Heart right ventricle (tissue), 16 donors: ENCODE measurements at regions not wholly inside any gene's neighbourhood (a gene's known extent, or its start where the extent isn't known, plus 50 kb on each side); places are given as distances from the start of the nearest gene placed in this dataset.

Experiments used
- ATAC-seq, 8 donors: fragments of 200-7000 bp; cut with Tn5 transposase; one replicate each; pipeline ENCODE4 v1.9.1; 2020; ENCODE audit warnings: mild to moderate bottlenecking in 8 of 8, moderate library complexity in 8 of 8, moderate number of reproducible peaks in 1 of 8
- DNase-seq, 2 donors: peaks; one replicate each; pipeline ENCODE4 v3.0.0-alpha.2; 2020
- H3K27ac ChIP-seq, 10 donors: fragments of 200-600 bp; sonication (generic) in 2 of 10; one replicate each; pipeline versions ENCODE4 v1.5.0 to v1.8.0; 2020 to 2022; ENCODE audit warnings: mild to moderate bottlenecking in 3 of 10
- H3K27me3 ChIP-seq, 7 donors: fragments of 200-600 bp; one replicate each; pipeline ENCODE4 v1.8.0; 2021 to 2022; ENCODE audit warnings: mild to moderate bottlenecking in 2 of 7
- H3K36me3 ChIP-seq, 9 donors: fragments of 200-600 bp; sonication (generic) in 1 of 9; one replicate each; pipeline versions ENCODE4 v1.5.0 to v1.8.0; 2020 to 2022; ENCODE audit warnings: mild to moderate bottlenecking in 2 of 9
- H3K4me1 ChIP-seq, 9 donors: fragments of 200-600 bp; sonication (generic) in 1 of 9; one replicate each; pipeline versions ENCODE4 v1.5.0 to v1.8.0; 2020 to 2022; ENCODE audit warnings: mild to moderate bottlenecking in 4 of 9
- H3K4me3 ChIP-seq, 10 donors: fragments of 200-600 bp; sonication (generic) in 2 of 10; one replicate each; pipeline versions ENCODE4 v1.5.0 to v1.8.0; 2020 to 2022; ENCODE audit warnings: mild to moderate bottlenecking in 7 of 10, moderate library complexity in 2 of 10
- H3K9me3 ChIP-seq, 11 donors: fragments of 200-600 bp in 10 of 11; sonication (generic) in 2 of 11; one replicate each; pipeline versions ENCODE4 v1.5.0 to v1.8.0; 2013 to 2022; ENCODE audit warnings: mild to moderate bottlenecking in 2 of 11, control low read depth in 1 of 11, moderate library complexity in 1 of 11
- WGBS, 2 donors: extraction: QIAGEN DNeasy Blood & Tissue Kit; methylation state at CpG; one replicate each; pipeline ENCODE4 v1.1.7; 2013; ENCODE audit warnings: inconsistent platforms in 1 of 2; 5-methylcytosine and 5-hydroxymethylcytosine counted together
- intact Hi-C, 10 donors: fragments of 100-400 bp; cut with DNase I; formaldehyde crosslinking; loops; one replicate each; pipeline versions ENCODE4 v1.11.1 to v1.14.2; 2022
- TF ChIP-seq, protein P1 (sequence below), 9 donors: fragments of 200-600 bp; sonication (generic) in 2 of 9; IDR thresholded peaks; one replicate each; pipeline versions ENCODE4 v1.5.0 to v1.8.0; 2021 to 2022; ENCODE audit warnings: antibody characterized with exemption in 9 of 9, mild to moderate bottlenecking in 5 of 9, moderate library complexity in 1 of 9
- donor health status: Arrhythmogenic right ventricular cardiomyopathy.
- donor health status: ischemic (EF 13 %, LVEDD 7.1; RV severe dilation, severe dysfunction).
- donor health status: healthy with polysubstance abuse.
- donor health status: DM: no; HTN: yes; CAD: no.
- donor health status: DM: no; HTN: no; CAD: no.
- donor health status: ischemic (EF 25% LVEDD 6.9; RV normal size, moderate dysfunction).
- donor health status: ischemic (EF 25% LVEDD 5.7; RV mildly dilated, moderate dysfunction).
- donor health status: healthy.
- donor health status: DM: yes; HTN: yes; CAD: no.
- donor health status: Ischemic cardiomyopathy.
- donor health status: ischemic (EF 35%, LVEDD 5.7; RV mildly dilated, moderate dysfunction).
- donor health status: nonischemic (EF 11% LVEDD 7.7; RV severe dilation, severe dysfunction).
- donor health status: DM: yes; HTN: yes; CAD: no.
- donor health status: PGD.
- donor health status: ischemic (EF 29% LVEDD 5.4; RV normal size, mild dysfunction).
- donor health status: nonischemic (EF 23%, LVEDD 6.1; RV moderate dilation, normal function).

DNA sequence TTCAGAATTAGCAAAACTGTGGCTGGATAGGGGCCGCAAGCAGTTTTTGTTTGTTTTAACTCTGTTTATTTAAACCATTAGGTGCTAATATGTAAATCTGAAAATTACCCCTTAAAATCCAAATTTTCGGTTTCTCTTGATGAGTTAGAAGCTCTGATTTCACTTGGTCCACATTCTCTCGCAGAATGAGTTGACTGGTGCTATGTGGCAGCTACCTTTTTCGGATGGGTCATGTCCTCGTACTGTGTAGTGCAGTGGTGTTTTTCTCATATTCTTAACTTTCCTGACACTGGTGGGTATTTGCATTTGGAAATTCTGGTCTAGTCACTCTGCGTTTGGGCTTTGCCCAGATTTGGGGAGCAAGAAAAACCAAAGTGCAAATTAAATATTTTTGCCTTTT lies 87.1 kb downstream of the DIPK2A start:
- Histone ChIP-seq H3K27ac (no peak overlapping the region), H3K36me3 (no peaks in the 10 kb centered on the region), H3K9me3 (no peaks in the 10 kb centered on the region), H3K27me3 (no peaks in the 10 kb centered on the region), H3K4me3 (no peak overlapping the region), H3K4me1 (no peaks in the 10 kb centered on the region)
- ATAC-seq (no peak), DNase-seq (no peak)
- intact Hi-C loops, result no loop called here
- TF ChIP-seq, protein P1, sequence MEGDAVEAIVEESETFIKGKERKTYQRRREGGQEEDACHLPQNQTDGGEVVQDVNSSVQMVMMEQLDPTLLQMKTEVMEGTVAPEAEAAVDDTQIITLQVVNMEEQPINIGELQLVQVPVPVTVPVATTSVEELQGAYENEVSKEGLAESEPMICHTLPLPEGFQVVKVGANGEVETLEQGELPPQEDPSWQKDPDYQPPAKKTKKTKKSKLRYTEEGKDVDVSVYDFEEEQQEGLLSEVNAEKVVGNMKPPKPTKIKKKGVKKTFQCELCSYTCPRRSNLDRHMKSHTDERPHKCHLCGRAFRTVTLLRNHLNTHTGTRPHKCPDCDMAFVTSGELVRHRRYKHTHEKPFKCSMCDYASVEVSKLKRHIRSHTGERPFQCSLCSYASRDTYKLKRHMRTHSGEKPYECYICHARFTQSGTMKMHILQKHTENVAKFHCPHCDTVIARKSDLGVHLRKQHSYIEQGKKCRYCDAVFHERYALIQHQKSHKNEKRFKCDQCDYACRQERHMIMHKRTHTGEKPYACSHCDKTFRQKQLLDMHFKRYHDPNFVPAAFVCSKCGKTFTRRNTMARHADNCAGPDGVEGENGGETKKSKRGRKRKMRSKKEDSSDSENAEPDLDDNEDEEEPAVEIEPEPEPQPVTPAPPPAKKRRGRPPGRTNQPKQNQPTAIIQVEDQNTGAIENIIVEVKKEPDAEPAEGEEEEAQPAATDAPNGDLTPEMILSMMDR (IDR thresholded peaks at IDR 0.05), result no peak
- WGBS, 2 donors, result 94 to 98% methylated on average over 6 of the region's 6 CpGs

DNA sequence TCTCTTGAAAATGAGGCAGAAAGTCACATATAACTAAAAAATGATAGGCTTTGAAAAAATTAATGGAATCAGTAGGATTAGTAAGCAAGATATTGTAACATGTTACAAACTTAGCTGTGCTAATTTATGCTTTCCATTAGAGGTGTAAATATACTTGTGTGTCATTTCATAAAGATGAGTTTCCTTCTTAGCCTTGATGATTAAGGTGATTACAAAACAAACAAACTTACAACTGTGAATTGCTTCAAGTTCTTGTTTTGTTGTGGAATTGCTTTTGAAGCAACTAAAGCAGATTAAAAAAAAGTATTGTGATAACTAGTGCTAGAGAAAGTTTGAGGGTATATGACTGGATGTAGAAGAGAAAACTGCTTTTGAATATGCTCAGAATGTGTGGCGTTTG lies 87.9 kb downstream of the DIPK2A start:
- no peak for DNase-seq
- H3K4me1 ChIP-seq, result no peaks in the 10 kb centered on the region
- intact Hi-C loops, result no loop called here
- 91 to 97% methylated on average over 1 of the region's 1 CpG for WGBS, 2 donors
- no peaks in the 10 kb centered on the region for H3K36me3 ChIP-seq
- no peak overlapping the region for H3K27ac ChIP-seq
- TF ChIP-seq, protein P1 (IDR thresholded peaks at IDR 0.05), result no peak
- no peaks in the 10 kb centered on the region for H3K9me3 ChIP-seq
- no peaks in the 10 kb centered on the region for H3K27me3 ChIP-seq
- no peak for ATAC-seq
- H3K4me3 ChIP-seq, result no peak overlapping the region

DNA sequence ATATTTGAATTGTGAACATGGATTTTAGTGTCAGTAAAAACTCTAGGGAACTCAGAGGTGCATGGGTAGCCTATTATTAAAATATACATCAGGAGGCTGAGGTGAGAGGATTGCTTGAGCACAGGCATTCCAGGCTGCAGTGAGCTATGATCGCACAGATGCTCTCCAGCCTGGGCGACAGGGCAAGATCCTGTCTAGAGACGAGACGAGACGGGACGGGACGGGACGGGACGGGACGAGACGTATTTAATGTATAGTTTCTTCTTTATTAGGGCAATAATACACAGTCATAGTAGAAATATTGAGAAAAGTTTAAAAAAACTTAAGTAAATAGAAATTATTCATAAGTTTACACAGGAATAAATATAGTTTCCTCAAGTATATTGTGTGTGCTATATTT lies 89.3 kb downstream of the DIPK2A start:
- Histone ChIP-seq H3K27me3 (no peaks in the 10 kb centered on the region), H3K36me3 (no peaks in the 10 kb centered on the region), H3K27ac (no peak overlapping the region), H3K4me1 (no peaks in the 10 kb centered on the region), H3K4me3 (no peak overlapping the region), H3K9me3 (no peaks in the 10 kb centered on the region)
- TF ChIP-seq, protein P1 (IDR thresholded peaks at IDR 0.05), result no peak
- ATAC-seq (no peak), DNase-seq (no peak)
- intact Hi-C loops, result no loop called here
- WGBS, 2 donors, result 97% methylated on average over 11 of the region's 11 CpGs

DNA sequence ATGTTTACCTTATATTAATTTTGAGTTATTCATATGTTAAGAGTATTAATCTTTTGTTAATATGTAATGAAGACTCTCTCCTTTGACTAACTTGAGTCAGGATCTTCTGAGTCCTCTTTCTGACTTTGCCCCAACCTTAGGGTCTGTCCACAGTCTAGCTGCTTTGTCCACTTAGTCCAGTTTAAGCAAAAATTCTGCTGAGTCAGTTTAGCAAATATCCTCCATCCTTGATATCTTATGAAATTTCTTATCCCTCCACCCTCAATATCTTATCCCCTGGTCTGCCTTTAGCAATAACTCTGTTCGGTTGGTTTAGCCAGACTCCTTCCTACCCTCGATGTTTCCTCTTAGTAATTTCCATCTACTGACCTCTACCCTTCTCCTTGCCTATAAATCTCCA lies 91.7 kb downstream of the DIPK2A start:
- DNase-seq (no peak), ATAC-seq (no peak)
- Histone ChIP-seq H3K4me1 (no peaks in the 10 kb centered on the region), H3K27ac (no peak overlapping the region), H3K9me3 (no peaks in the 10 kb centered on the region), H3K36me3 (no peaks in the 10 kb centered on the region), H3K4me3 (no peak overlapping the region), H3K27me3 (no peaks in the 10 kb centered on the region)
- WGBS, 2 donors, result 77 to 88% methylated on average over 2 of the region's 2 CpGs
- intact Hi-C loops, result no loop called here
- TF ChIP-seq, protein P1 (IDR thresholded peaks at IDR 0.05), result no peak

DNA sequence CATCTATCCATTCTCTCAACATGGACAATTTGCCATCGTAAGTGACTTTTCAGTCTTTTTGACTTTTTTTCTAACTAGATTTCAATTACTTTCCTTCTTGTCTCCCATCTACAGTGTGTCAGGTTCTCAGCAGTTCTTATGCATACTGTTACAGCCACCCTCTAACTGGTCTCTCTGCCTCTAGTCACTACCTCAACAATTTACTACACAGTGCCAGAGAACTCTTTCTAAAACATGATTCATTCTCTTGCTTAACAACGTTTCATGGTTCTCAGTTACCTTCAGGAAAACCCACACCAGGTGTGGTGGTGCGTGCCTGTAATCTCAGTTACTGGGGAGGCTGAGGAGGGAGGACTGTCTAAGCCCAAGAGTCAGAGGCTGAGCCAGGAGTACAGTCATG lies 95.4 kb downstream of the DIPK2A start:
- H3K4me3 ChIP-seq, result no peak overlapping the region
- DNase-seq, result no peak

More for the DNA sequence above, 95.4 kb downstream of the DIPK2A start:
- Histone ChIP-seq H3K27ac (no peak overlapping the region), H3K27me3 (no peaks in the 10 kb centered on the region), H3K9me3 (peaks cover 0 to 22% (median 7%) of the 10 kb centered on the region in 11 donors), H3K36me3 (no peaks in the 10 kb centered on the region), H3K4me1 (no peaks in the 10 kb centered on the region)
- intact Hi-C loops, result no loop called here
- TF ChIP-seq, protein P1 (IDR thresholded peaks at IDR 0.05), result no peak
- 66 to 86% methylated on average over 3 of the region's 3 CpGs for WGBS, 2 donors
- no peak for ATAC-seq
